NCI-H446 treated with DMSO at 0.1 percent for 48 hours (cell line): ENCODE measurements at regions not wholly inside any gene's neighbourhood (a gene's known extent, or its start where the extent isn't known, plus 50 kb on each side); places are given as distances from the start of the nearest gene placed in this dataset.
"Not testable (repeated sequence)": the region's sequence is repeated elsewhere in the genome, so short reads cannot be mapped to it uniquely, and the experiment has no call there.

Source experiments
- DNase-seq: peaks from one replicate; lab custom pipeline; 2025; lab: John Stamatoyannopoulos, UW

DNA sequence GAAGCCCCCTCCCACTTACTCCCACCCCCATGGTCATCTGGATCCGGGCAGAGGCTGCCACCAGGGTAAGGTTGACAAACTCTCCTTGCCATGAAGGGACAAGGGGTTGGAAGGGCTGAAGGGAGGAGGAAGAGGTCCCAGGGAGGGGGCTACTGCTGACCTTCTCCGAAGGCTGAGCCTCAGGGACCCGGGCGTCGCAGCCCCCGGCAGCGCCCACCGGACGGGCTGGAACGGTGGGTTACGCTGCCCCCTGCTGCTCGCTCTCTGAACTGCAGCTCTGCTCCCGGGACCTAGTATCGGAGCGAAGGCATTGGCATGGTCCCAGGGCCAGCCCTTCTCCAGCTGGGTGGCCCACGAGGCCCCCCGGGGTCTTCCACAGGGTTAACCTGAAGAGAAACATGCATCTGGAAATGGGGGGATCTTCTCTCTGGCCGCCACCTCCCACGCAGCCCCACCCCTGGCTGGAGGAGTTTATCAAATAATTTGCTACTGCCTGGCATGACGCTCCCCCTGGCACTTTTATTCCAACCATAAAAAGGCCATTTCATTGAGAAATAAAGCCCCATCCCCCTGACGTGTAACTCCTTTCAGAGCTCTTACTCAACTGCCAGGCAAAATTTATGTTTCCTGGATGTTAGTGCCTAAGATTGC is 70.4 kb upstream of the TARDBP start:
- DNase-seq: no peak

DNA sequence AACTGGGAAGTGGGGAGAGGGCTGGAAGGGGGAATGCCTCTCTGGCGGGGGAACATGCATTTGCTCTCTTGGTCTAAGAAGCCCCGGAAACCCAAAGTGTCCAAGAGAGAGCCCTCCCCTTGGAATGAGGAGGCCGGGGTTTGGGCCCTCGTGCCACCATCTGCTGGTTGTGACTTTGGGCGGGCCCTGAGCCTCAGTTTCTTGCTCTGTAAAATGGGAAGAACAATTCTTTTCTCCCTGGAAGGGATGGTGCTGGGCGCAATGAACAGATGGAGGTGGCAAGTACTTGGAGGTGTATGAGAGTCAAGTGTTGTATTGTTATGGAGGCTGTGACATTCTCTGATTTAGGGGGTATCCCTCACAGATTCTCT is 69.9 kb upstream of the TARDBP start:
- DNase-seq: no peak

DNA sequence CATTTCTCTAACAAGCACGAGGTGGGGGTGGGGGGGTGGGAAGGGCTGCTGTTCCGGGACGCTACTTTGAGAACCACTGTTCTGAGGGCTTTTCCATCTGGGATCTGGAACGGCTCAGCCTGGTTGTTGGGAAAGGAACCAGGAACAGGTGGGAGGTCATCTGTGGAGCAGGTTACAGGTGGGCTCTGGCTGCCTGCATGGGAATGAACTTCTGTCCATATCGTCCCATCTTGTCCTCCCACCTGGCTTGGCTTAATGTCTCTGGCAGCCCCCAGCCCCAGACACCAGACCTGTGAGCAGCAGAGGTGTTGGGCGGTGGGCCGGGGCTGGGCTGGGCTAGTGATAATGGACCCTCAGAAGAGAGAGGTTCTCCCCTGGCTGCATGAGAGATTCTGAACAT is 69.4 kb upstream of the TARDBP start:
- DNase-seq: no peak

DNA sequence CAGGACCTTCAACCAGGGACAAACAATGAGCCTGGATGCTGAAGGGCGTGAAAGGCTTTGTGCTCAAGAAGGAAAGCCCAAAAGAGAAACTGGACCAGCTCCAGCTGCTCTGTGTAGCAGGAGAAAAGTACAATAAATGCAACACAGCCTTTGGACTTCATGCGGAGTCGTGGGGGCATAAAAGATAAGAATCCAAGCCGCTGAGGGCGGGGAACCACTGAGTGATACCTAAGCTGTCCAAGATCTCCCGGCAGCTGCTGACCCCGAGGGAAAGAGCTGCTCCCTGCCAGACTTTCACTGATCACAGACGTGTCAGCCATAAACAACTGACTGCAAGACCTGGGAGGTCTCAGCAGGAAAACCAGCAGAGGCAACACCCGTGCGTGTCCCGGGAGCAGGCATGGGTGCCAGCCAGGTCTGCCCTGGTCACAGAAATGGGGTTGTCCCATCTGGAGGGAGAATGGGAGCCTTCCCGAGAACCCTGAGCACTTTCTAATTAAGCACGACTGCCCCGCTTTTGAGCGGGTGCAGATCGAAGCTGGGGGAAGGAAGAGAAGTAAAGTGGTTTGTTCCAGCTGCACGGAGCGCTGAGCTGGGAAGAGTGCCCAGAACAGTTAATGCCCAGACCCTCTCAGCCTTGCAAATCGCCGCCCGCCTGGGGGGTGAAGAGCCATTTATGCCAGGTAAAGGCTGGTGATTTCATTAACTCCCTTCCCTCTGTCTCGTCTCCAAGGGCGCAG is 68.3 kb upstream of the TARDBP start:
- peak; percentile 70 for DNase-seq

DNA sequence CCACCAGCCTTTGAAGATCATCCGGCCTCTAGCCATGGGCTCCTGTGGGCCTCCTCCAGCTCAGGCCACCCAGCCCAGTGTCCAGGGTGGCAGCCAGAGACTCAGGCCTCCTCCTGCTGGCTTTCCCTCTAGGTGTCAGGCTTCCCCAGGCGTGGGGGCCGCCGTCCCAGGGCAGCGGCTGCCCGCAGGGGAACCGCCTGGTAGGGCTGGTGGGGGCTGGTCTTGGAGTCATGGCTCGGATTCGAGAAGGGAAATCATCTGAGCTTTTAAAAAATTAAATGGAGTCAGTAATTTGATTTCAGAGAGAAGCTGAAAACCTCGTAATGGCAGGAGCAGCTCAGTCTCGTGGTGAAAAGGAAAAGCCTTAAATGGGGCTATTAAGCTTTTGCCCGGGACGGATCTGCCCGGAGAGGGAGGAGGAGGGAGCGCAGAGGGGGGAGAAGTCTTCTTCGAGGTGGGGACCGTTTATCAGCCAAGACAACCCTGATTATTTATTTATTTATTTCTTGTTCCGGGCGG is 66.4 kb upstream of the TARDBP start:
- DNase-seq: no peak

DNA sequence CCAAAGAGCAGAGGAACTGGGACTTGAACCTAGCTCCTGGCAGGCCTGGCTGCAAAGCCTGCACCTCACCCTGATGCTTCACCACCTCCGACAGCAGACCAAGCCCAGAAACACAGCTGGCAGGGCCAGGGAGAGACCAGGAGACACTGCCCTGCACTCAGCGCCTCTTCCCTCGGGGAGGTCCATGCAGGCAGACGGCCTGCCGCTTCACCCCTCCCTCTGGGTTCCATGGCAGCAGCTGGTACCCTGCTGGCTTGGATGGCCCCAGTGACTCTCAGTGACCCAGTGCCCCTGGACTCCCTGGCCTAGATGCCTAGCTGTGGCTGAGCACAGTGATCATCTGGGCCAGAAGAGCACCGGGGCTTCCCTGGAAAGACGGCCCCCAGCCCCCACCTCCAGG is 65.3 kb upstream of the TARDBP start:
- no peak for DNase-seq

DNA sequence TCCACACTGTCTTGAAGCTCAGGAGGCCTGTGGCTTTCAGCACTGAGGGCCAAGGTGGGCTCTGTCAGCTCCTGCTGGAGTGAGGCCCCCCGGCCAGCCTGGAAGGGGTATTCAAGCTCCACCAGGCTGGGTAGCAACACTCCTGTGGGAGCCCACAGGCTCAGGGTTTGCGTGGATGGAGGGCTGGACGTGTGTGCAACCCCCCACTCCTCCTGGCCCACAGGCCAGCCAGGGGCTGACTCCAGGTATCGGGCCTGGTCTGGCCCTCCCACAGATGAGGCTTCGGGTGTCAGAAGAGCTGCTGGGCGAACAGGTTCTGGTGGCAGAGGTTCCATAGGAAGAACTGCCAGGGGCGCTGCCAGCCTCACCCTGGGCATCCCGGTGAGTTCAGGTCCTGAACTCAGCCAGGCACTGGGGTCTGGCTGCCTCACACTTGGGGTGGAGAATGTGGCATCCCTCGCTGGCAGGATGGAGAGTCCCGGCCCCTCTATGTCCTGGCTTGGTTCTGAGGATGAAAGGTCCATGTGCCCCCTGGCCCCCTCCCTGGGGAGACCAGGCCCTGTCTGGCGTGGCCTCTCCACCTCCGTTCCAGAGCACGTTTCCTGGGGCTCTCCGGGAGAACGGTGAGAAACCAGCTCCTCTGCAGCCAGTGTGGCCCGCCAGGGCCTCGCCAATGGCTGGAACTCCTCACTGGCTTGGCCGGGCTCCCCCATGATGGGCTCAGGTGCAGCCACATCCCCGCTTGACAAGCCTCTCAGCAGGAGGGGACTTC is 64.6 kb upstream of the TARDBP start:
- DNase-seq: no peak

DNA sequence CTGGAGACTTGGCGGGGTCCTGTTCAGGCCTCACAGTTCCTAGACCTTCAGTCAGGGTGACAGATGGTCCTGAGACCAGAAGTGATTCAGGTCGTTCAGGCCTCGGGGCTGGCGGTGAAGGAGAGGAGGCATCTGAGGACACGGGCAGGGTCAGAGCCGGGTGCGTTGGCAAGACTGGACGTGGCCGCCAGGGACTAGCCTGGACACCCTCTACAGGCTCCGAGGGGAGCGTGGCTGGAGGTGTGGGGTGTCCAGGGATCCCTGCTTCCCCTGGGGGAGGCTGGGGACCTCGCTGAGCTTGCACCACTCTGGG is 64.0 kb upstream of the TARDBP start:
- no peak for DNase-seq

DNA sequence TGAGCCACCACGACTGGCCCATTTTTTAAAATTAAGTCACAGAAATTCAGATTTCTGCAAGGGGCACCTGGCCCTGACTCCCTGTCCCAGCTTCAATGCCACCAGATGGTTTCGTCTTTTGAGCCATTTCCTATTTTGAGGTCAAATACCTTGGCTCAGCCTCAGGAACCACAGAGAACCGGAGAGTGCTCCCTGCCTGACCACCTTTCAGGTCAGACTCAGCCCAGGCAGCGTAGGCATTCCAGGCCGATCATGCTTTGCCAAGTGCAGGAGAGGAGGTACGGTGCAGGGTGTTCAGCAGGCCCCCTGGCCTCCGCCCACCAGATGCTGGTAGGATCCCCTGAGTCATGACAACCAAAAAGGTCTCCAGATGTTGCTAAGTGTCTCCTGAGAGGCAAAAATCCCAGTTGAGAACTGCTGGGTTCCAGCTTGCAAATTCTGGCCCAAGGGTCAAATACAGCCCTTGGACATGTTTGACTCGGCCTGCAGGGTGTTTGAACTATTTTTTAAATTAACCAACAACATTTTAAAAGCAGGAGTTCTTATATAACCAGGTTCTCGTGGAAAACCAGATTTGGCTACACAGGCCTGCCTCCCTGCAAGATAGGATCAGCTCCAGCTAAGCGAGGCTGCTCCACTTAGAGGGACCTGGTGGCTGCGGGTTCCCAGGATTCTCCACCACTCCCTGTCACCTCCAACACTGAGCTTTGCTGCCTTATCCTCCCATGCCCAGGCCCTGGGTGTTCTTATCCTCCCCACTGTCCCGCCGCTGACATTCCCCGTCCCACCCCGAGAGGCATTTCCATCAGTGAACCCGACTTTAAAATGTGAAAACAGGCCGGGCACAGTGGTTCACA is 61.9 kb upstream of the TARDBP start:
- DNase-seq: no peak

DNA sequence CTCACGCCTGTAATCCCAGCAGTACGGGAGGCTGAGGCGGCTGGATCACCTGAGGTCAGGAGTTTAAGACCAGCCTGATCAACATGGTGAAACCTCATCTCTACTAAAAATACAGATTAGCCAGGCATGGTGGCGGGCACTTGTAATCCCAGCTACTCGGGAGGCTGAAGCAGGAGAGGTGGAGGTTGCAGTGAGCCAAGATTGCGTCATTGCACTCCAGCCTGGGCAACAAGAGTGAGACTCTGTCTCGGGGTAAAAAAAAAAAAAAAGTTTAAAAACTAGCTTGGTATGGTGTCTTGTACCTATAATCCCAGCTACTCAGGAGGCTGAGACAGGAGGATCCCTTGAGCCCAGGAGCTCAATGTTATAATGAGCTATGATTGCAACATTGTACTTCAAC is 61.2 kb upstream of the TARDBP start:
- DNase-seq: not testable (repeated sequence)

DNA sequence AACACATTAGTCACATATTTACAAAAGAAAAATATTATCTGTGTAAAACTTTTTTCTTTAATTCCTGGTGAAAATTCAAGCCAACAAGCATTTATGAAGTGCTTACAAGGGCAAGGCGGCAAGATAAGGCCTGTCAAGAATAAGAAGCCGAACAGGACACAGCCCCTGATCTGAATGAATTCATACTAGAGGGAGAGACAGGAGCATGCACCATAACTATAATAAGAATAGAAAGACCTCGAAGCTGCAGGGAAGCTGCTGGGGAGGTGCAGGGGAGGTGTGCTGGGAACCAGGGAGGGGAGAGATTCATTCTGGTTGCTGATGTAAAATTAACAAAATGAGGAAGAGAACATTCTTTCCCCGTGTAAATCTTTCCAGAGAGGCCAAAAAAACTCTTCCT is 60.5 kb upstream of the TARDBP start:
- no peak for DNase-seq

DNA sequence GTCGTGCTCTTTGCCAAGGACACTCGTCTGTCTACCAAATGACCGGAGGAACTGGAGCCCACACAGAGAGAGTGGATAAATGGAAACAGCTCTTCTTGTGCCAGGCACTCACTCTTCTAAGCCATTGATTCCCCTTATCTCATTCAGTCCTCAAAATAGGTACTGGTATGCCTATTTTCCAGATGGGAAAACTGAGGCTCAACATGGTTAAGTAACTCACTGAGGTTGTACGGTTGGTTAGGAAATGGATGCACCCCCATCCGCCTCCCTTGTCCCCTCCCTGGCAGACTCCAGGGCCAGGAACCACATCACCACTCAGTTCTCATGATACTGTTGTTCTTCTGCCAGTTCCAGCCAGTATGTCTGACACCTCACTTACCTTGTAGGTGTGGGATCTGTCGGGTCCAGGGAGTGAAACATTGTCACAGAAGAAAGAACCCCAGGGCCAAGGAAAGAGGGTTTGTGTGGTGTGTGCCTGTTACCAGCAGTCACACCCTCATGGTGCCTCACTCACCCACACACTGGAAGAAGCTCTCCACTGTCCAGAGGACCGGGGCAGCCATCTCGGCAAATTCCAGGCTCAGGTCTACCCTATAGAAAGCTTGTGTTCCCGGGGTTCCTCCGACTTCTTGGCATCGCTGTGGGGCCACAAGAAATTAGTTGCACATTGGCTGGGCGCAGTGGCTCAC is 58.8 kb upstream of the TARDBP start:
- DNase-seq: no peak

DNA sequence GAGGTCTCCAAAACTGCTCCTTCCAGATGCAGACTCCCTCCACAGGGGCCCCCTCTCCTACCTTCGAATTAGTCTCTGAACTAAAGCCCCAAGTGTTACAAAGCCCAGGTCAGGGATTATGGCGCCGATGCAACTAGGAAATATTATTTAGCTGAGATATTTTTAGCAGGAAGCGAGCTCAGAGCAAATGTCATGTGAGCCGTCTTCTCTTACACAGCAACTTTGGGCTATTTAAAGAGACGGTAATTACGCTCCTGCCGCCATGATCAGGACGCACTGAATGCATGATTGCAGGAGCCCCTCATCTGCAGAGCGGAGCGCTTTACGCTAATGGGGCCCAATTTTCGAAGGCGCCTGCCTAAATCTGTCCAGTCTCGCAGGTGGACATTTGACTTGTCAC is 55.3 kb upstream of the TARDBP start:
- DNase-seq: no peak

DNA sequence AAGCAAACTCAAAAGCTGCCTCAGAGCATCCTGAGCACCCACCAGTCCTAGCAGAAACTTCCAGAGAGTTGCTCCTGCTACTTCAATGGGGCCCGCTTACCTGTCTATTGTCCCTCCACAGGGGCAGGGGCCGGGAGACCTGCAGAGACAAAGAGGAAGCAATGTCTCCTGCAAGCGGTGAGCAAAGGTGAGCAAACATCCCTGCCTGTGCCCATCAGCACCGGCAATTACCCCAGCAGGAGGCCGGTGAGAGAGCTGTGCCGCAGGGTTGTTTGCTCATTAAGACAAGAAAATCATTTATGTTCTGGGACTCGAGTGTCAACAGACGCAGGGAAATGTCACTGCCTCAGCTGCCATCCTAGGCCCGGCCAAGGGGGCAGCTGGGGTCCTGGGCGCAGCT is 53.8 kb upstream of the TARDBP start:
- DNase-seq: no peak

DNA sequence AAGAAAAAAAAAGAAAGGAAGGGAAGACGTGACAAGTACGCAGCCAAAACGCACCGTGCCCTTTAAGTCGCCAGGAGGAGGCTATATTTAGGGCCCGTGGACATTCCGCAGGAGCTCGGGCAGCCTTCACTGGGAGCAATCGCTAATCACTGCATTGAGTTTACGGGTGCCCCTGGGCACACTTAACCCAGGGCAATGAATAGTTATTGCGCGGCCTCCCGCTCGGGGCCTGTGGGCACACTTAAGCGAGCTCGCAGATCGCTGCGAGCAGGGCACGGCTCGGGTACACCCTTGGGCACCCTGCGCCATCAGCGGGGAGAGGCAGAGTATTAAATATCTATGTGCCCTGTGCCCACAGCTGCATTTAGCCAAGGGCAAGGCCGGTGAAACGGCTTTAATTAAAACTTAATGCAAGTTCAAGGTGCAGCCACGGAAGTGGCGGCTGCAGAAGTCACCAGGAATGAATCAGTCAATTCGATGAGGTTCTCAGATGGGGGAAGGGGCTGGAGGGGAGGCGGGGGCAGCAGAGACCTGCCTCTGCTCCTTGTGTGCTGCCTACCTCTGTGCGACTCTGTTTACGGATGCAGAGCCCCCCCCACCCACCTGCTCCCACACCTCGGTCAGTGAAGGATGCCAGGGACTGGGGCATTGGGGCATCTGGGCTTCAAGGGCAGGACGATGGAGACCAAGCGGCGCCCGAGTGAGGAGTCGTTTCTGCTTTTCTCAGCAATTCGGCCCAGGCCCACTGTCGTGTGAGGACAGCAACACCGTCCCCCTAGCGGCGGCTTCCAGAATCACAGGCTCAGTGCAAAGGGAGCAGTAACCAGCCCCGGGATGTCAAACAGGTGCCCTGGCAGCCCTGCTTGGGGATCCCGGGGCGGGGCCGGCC is 51.8 kb upstream of the TARDBP start:
- DNase-seq: no peak

DNA sequence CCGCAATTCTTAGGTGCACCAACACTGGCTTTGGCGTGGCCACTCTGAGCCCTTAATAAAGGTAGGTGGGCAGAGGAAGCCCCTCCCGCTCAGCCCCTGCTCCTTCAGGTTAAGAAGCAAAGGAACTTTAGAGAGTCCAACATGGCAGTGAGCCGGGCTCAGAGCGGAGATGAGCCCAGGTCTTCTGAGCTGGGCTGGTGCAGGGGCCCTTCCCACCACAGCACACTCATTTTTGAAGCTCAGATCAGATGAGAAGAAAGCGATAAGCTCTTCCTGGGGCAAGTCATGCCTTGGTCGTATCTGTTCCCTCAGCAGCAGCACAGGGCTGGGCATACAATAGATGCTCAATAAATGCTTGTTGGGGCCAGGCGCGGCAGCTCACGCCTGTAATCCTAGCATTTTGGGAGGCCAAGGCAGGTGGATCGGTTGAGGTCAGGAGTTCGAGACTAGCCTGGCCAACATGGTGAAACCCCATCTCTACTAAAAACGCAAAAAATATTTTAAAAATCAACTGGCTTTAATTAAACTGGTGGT is 51.1 kb upstream of the TARDBP start:
- no peak for DNase-seq

DNA sequence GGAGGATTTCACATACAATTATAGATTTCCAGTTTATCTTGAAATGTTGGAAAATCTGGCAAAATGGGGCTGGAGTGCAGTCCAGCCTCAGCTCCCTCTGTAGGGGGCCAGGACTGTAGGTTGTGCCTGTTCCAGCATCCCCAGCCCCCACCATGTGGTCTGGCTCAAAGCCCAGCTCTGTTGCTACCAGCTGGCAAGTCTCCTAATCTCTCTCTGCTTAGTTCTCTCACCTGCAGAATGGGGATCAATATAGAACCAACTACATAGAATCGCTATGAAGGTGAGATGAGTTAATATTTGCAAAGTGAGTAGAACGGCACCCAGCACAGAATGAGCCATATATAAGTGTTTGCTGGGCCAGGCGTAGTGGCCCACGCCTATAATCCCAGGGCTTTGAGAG is 50.0 kb upstream of the TARDBP start:
- peak; percentile 45 for DNase-seq
